ENCODE measurements at regions not wholly inside any gene's neighbourhood (a gene's known extent, or its start where the extent isn't known, plus 50 kb on each side); places are given as distances from the start of the nearest gene placed in this dataset.

DNA sequence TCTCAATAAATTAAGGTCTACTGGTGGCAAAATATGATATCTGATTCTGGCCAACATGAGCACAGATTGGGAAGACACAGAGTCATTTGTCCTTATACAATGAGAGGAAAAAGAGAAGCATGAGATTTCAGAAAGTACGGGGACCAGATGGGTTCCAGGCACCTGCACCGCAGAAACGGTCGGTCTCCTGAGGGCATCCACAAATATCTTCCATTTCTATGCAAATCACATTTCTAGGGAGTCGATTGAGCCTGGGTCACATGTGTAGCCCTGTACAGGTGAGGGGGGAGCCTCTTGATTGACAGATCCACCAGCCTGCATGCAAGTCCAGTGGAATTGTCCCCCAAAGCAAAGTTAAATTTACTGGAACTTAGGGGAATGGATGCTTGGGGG is 415.6 kb downstream of the NPHP4 start:
- ATAC-seq (ENCODE audit: poor library complexity) (no peak), DNase-seq (no peak)
- intact Hi-C loops (cut with DNase I), result no loop called here

- ATAC-seq (ENCODE audit: poor library complexity) (no peak), DNase-seq (no peak)
- intact Hi-C loops (cut with DNase I), result no loop called here
These were observed 416.1 kb downstream of the NPHP4 start for GRCh38 chr1:5576011-5576672.

DNA sequence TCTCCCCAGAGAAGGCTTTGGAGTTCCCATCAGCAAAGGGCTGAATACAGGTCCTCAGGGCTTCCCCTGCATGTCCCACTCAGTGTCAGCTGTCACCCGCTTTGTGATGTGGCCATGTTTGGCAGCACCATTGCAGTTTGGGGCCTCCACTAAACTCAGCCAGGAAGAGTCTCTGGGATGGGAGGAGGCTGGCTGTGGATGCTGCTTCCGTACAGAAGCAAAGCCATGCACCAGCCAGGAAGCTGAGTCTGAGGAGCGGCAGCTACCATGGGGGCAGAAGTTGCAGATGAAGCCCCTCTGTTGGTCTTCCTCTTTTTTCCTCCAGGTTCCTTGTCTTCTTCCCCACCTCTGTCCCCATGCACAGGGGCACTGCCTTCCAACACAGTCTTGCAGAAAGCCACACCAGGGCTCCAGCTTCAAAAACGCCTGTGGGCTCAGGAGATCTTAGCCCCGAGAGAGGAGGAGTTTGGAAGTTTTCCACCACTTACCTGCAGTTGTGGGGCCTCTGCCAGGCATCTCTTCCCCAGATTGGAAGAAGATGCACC is 416.8 kb downstream of the NPHP4 start:
- DNase-seq (no peak), ATAC-seq (ENCODE audit: poor library complexity) (no peak)
- intact Hi-C loops (cut with DNase I), result no loop called here

- intact Hi-C loops (cut with DNase I), result no loop called here
- DNase-seq, result no peak
- no peak for ATAC-seq (ENCODE audit: poor library complexity)
These were observed 417.6 kb downstream of the NPHP4 start for GRCh38 chr1:5574641-5575040.

DNA sequence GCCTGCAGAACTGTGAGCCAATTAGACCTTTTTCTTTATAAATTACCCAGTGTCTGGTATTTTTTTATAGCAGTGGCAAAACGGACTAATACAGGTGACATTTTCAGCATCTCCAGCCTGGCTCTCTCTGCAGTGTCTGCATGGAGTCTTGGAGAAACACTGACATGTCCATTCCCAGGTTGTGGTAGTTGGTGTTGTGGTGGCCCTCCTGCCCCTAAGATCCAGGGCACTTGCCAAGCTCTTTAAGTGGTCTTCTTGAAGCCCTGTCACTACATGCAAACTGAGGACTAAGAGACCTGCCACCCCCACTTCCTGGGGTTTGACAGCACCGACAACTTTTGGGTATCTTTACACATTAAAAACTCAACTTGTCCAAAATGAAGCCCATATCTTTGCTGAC is 419.4 kb downstream of the NPHP4 start:
- ATAC-seq (ENCODE audit: poor library complexity), result no peak
- intact Hi-C loops (cut with DNase I), result no loop called here
- DNase-seq, result no peak

DNA sequence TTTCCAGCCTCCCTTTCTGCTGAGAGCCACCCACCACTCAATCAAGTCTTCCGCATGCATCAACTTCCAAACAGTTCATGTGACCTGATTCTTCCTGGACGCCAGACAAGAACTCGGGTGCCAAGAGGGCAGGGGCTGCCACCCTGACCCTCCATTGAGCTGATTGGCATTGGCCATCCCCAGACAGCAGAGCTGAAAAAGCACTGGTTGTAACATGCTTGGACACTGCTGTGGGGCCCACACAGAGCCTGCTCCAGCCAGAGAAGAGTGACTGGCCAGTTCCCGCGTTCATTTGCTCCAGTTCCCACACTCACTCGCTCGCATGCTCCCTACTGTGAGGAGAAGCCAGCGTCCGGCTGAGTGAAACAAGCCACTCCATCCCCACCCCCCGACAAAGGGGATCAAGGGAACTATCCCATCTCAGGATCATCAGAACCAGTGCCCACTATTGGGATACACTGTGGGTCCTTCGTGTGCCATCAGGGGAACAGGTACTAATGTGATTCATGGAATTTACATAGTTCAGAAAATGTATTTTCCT is 420.3 kb downstream of the NPHP4 start:
- intact Hi-C loops (cut with DNase I), result no loop called here
- ATAC-seq (ENCODE audit: poor library complexity) (no peak), DNase-seq (no peak)

- DNase-seq, result no peak
- intact Hi-C loops (cut with DNase I), result no loop called here
These were observed 420.8 kb downstream of the NPHP4 start for GRCh38 chr1:5571438-5571837.

DNA sequence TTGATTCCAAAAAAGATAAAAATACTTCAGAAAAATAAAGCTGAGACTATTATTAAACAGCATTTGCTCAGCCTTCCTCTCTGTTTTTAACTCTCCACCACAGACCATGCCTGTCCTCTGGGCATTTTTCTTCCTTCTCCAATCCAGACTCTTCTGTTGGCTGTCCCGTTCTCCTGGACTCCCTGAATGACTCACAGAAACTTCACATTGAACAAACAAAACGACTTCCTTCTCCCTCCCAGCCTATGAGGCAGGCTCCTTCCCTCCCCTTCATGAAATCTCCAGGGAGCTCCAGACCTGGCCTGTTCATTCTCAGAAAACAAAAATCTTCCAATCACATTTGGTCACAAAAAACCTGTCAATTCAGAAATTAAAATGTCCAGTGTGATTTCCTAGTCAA is 421.3 kb downstream of the NPHP4 start:
- intact Hi-C loops (cut with DNase I), result no loop called here
- ATAC-seq (ENCODE audit: poor library complexity), result no peak
- no peak for DNase-seq

More at GRCh38 chr1:5571438-5571837, 420.8 kb downstream of the NPHP4 start:
- ATAC-seq (ENCODE audit: poor library complexity), result no peak

DNA sequence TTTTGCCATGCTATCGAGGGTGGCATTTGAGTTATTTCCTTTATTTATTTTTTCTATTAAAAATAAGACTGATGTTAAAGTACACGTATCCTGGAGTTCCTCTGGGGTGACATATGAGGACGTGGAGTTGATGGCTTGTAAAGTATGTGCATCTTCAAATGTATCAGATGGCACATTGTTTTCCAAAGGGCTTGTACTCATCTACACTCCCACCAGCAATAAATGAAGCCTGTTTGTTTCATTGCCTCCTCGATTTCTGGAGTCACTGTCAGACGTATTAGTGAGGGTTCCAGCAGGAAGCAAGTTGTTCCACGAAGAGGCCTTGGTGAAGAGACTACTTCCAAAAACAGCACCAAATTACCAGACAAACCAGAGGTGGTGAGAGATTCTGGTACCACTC is 423.9 kb downstream of the NPHP4 start:
- no peak for DNase-seq

GRCh38 chr1:5567839-5568238 is 424.4 kb downstream of the NPHP4 start:
- no peak for ATAC-seq (ENCODE audit: poor library complexity)
- no peak for DNase-seq
- intact Hi-C loops (cut with DNase I), result no loop called here

More for the DNA sequence above, 423.9 kb downstream of the NPHP4 start:
- intact Hi-C loops (cut with DNase I), result no loop called here
- ATAC-seq (ENCODE audit: poor library complexity), result no peak

DNA sequence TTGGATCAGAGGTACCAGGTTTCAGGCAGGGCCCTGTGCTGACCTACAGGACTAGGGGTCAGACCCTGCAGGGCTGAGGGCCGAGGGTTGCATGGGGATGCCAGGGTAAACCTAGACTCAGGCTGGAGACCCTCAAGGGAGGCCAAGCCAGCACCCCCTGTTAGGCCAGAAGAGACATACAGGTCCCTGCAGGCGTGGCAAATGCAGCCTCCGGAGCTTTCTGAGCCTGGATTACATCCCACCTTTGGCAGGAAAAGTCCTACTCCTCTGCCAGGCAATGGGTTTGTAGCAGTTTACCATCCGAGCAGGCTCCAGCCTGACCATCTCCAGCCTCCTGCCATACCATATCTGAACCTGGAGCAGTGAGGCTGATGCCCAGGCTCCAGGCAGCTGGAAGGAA is 425.3 kb downstream of the NPHP4 start:
- DNase-seq (no peak), ATAC-seq (ENCODE audit: poor library complexity) (no peak)
- intact Hi-C loops (cut with DNase I), result no loop called here

GRCh38 chr1:5565281-5566125 is 426.7 kb downstream of the NPHP4 start:
- intact Hi-C loops (cut with DNase I), result no loop called here
- DNase-seq, result no peak
- no peak for ATAC-seq (ENCODE audit: poor library complexity)

DNA sequence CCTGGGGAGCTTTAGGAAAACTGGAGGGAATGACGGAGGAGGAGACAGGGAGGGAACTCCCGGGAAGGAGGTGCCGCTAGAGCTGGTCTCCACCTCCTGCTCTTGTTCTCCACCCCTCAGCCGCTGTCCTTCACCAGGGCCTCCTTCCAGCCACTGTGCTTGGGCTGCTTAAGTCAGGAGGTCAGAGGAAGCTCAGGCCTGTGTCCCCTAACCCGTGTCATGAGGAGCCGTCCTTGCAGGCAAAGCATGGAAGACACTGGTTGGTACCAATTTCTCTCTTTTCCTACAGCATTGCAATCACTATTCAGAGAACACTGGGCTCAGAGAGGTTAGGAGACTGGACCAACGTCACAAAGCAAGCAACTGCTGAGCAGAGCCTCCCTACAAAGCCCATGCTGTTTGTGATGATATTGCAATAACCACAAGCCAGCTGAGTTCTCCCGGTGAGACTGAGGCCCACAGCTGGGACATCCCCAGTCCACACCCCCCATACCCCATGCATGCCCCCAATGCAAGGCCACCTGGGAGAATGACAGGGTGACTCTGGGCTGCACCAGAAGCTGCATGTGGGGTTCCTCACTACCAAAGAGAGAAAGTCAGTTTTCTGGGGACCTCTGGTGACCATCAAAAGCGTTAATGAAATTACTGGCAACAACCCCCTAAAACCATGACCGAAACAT is 427.5 kb downstream of the NPHP4 start:
- DNase-seq, result no peak
- intact Hi-C loops (cut with DNase I), result no loop called here

DNA sequence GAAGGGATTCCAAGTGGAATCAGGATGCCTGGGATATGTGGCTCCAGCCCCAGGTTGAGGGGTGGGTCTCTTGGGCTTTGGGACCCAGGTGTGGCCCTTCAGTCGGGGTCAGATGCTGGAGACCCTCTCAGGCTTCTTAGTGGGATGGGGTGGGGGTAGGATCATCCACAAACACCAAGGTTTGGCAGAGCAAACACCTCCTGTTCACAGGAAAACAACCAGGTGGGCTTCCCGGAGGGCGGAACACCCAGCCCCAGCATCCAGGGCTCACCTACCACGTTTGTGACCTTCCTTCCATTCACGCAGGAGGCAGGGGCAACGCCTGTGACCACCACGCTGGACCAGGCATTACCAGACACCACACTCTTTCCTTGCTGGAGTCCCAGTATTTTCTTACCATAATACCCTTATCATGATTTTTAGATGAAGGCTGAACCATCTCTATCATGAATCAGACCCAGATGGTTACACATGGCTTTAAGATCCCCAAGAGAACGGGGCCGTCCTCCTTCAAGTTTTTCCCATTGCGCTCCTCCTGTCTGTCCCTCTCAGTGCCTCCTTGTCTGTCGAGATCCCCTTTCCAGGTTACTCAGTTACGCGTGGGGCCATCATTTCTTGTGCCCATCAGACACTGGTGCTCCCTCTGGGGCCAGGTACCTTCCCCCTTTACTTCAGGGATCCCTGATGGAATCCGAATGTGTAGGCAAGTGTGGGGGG is 428.2 kb downstream of the NPHP4 start:
- ATAC-seq (ENCODE audit: poor library complexity) (no peak), DNase-seq (no peak)
- intact Hi-C loops (cut with DNase I), result no loop called here

More for the DNA sequence above, 427.5 kb downstream of the NPHP4 start:
- ATAC-seq (ENCODE audit: poor library complexity), result no peak

GRCh38 chr1:5562769-5563168 is 429.5 kb downstream of the NPHP4 start:
- no peak for DNase-seq
- intact Hi-C loops (cut with DNase I), result no loop called here
- no peak for ATAC-seq (ENCODE audit: poor library complexity)

- ATAC-seq (ENCODE audit: poor library complexity), result no peak
These were observed 429.9 kb downstream of the NPHP4 start for GRCh38 chr1:5562331-5562730.

GRCh38 chr1:5559078-5559477 is 433.1 kb downstream of the NPHP4 start:
- ATAC-seq (ENCODE audit: poor library complexity), result no peak
- DNase-seq, result no peak
- intact Hi-C loops (cut with DNase I), result no loop called here

More at GRCh38 chr1:5562331-5562730, 429.9 kb downstream of the NPHP4 start:
- intact Hi-C loops (cut with DNase I), result no loop called here
- no peak for DNase-seq

DNA sequence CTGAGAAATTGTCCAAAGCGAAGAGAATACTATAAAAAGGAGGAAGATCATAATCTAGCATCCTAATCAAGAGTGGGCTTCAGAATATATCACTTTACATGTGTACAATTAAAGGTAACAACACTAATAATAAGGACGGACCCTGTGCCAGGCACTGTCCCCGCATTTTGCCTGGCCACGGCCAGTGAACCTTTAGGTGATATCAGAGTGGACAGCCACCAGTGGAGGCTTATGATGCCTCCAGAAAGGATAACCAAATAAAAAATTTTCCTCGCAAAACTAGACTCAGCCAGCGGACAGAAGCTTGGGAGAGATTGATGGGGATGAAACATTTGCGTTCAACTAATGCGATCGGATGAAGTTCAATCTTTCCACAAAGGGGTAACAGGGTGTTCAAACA is 436.4 kb downstream of the NPHP4 start:
- DNase-seq (no peak), ATAC-seq (ENCODE audit: poor library complexity) (no peak)
- intact Hi-C loops (cut with DNase I), result no loop called here

- intact Hi-C loops (cut with DNase I), result no loop called here
- ATAC-seq (ENCODE audit: poor library complexity) (no peak), DNase-seq (no peak)
These were observed 437.4 kb downstream of the NPHP4 start for GRCh38 chr1:5554784-5555183.
